IMR-90 (cell line): ENCODE measurements at regions not wholly inside any gene's neighbourhood (a gene's known extent, or its start where the extent isn't known, plus 50 kb on each side); places are given as distances from the start of the nearest gene placed in this dataset.

Experiments used
- BHLHE40 ChIP-seq: fragments of 150-350 bp; IDR thresholded peaks from 2 replicates; pipeline ENCODE4 v1.6.1; 2016; ENCODE audit warnings: mild to moderate bottlenecking, low read depth, low read length
- CEBPB ChIP-seq: IDR thresholded peaks from 2 replicates; pipeline ENCODE4 v1.6.1; 2012; ENCODE audit warnings: low read depth, low read length, improper control_type of control experiment
- CHD1 ChIP-seq: IDR thresholded peaks from 2 replicates; pipeline ENCODE4 v1.6.1; 2012; ENCODE audit warnings: low read depth, low read length, improper control_type of control experiment
- CTCF ChIP-seq: conservative IDR thresholded peaks from 2 replicates; pipeline ENCODE4 v1.5.1; 2012; ENCODE audit warnings: mild to moderate bottlenecking, low read depth, low read length, improper control_type of control experiment
- ELK1 ChIP-seq: fragments of 150-350 bp; IDR thresholded peaks from 2 replicates; pipeline ENCODE4 v1.6.1; 2016; ENCODE audit warnings: low read depth, mild to moderate bottlenecking, low read length, moderate library complexity, borderline replicate concordance
- MAFK ChIP-seq: IDR thresholded peaks from 2 replicates; pipeline ENCODE4 v1.6.1; 2012; ENCODE audit warnings: low read depth, low read length, improper control_type of control experiment
- MAZ ChIP-seq: IDR thresholded peaks from 2 replicates; pipeline ENCODE4 v1.6.1; 2012; ENCODE audit warnings: low read depth, mild to moderate bottlenecking, low read length, improper control_type of control experiment, moderate library complexity, borderline replicate concordance
- MXI1 ChIP-seq: IDR thresholded peaks from 2 replicates; pipeline ENCODE4 v1.6.1; 2012; ENCODE audit warnings: low read depth, mild to moderate bottlenecking, low read length, moderate library complexity, borderline replicate concordance
- POLR2A ChIP-seq: IDR thresholded peaks from 2 replicates; pipeline ENCODE4 v1.6.1; 2012; ENCODE audit warnings: mild to moderate bottlenecking, low read depth, low read length
- RAD21 ChIP-seq: IDR thresholded peaks from 2 replicates; pipeline ENCODE4 v1.6.1; 2012; ENCODE audit warnings: low read length, improper control_type of control experiment
- RCOR1 ChIP-seq: IDR thresholded peaks from 2 replicates; pipeline ENCODE4 v1.6.1; 2012; ENCODE audit warnings: mild to moderate bottlenecking, low read length, improper control_type of control experiment; ENCODE audit not compliant: insufficient replicate concordance
- RFX5 ChIP-seq: IDR thresholded peaks from 2 replicates; pipeline ENCODE4 v1.8.0; 2012; ENCODE audit warnings: low read depth, mild to moderate bottlenecking, low read length, moderate library complexity
- SMC3 ChIP-seq: fragments of 150-350 bp; IDR thresholded peaks from 2 replicates; pipeline ENCODE4 v1.6.1; 2016; ENCODE audit warnings: low read depth, mild to moderate bottlenecking, antibody characterized with exemption, low read length, moderate library complexity

- TF ChIP-seq POLR2A (no peak), RCOR1 (no peak), CTCF (no peak), MAZ (no peak), RFX5 (no peak), CEBPB (no peak), MAFK (no peak), RAD21 (no peak), SMC3 (no peak), MXI1 (no peak), ELK1 (no peak), CHD1 (no peak), BHLHE40 (no peak)
These were observed 246.5 kb upstream of the MDFIC2 start for GRCh38 chr3:70558956-70559355.
